LNCAP (cell line): ENCODE measurements at regions not wholly inside any gene's neighbourhood (a gene's known extent, or its start where the extent isn't known, plus 50 kb on each side); places are given as distances from the start of the nearest gene placed in this dataset.

ENCODE experiments used
- CTCF ChIP-seq: fragments of 450-650 bp; IDR thresholded peaks from 2 replicates; pipeline ENCODE4 v1.5.1; 2017; ENCODE audit warnings: mild to moderate bottlenecking

DNA sequence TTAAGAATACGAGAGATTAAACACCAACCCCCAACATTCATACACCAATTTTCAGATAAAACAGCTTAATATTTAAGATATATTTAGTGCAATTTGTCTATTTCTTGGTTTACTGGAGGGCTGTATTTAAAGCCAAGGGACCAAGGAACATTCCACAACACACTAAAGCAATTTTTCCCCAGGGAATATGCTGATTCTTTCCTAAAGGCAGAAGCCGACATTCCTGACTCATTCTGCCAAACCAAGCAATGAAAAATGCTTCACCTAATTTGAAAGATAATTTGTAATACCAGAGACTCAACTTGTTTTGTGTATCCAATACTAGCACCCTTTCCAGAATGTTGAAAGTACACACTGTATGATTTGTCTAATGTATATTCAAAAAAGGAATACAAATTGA lies 1267.6 kb upstream of the PIK3C3 start:
- TF ChIP-seq CTCF: no peak

DNA sequence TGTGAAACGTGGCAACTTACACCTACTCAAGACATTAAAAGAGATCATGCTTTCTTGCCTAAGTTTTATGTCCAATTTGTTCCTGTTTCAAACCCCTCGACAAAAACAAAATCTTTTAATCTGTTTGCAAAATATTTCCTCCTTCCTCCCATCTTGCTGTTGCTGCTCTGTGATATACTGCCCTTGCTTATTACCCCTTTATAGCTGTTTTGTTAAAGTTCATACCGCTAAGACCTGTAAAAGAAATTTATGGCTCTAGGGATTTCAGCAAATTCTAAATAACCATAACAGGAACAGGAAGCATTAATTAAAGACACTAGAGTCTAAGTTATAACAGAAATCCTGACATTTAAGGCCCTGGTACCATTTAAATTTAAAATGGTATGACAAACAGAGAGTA lies 1268.2 kb upstream of the PIK3C3 start:
- no peak for TF ChIP-seq CTCF

DNA sequence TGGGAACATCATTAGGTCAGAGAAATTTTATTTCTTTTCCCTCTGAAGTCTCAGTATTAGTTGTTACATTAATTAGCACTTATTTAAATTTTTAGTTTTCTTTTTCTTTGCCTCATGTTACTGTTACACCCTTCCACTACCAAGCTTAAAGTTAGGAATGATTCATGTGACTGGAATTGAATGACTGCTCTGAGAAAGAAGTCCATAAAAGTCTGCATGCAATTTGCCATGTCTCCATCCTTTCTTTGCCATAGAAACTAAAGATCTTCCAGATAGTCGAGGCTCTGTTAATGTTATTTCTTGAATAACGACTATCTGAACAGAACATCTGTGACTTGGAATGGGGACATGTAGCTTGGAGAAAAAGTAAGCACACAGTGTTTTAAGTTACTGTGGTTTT lies 1269.8 kb upstream of the PIK3C3 start:
- no peak for TF ChIP-seq CTCF

- TF ChIP-seq CTCF: no peak
Observed at GRCh38 chr18:40678318-40678717, 1276.7 kb upstream of the PIK3C3 start.

DNA sequence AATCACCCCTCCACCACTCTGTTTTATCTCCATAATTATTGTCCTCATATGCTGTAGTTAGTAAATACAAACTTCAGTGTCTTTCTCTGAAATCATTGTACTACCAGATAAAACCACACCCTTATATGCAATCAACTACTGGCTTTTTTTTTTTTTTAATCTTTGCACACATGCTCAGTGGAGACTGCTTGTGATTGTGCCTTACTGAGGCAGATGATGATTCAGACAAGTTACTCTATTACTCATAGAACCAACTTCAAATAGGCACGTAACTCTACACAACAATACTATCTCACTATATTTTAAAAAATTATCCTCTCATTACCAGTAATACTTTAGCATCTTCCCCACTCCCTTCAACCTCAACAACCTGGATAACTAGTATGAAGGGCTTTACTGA lies 1278.4 kb upstream of the PIK3C3 start:
- TF ChIP-seq CTCF: no peak

DNA sequence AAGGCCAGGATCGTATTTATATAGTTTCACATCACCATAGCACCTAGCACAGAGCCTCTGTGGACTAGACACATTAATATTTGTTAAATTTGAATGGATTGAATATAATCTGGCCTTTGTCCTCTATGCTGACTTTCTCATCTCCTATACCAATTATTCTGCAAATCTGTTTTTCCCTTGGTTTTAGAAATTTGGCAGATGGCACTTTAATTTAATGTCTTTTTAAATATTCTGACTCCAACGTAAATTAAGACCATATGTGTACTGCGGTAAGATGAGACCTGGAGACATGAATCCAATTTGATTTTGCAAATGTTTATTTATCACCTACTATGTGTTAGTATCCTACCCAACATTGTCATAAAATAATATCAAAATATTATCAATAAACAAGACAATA lies 1281.9 kb upstream of the PIK3C3 start:
- no peak for TF ChIP-seq CTCF

DNA sequence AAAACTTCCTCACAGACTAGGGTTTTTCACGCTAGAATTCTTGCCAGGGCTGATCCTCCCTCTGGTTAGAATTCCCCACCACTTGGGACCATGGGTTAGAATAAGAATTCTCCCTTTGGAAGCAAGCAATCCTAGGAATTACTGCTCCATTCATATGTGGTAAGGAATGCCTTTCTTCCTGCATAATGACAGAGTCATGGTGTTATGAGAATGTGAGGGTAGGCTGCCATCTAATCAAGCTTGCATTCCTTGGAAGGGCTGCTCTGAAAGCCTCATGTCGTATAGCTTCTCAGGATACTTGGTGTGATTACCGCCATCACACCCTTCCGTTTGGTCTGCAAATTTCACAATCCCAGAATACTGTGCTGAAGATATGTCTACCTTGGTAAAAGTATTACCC lies 1282.4 kb upstream of the PIK3C3 start:
- no peak for TF ChIP-seq CTCF

GRCh38 chr18:40670668-40671375 lies 1284.2 kb upstream of the PIK3C3 start:
- no peak for TF ChIP-seq CTCF
